ENCODE measurements at regions not wholly inside any gene's neighbourhood (a gene's known extent, or its start where the extent isn't known, plus 50 kb on each side); places are given as distances from the start of the nearest gene placed in this dataset.
A peak's percentile ranks its signal among the peaks of the same experiment; 100 is the strongest.
"Not testable (repeated sequence)": the region's sequence is repeated elsewhere in the genome, so short reads cannot be mapped to it uniquely, and the experiment has no call there.

GRCh38 chr5:164324239-164324638 is 818.8 kb downstream of the MAT2B start:
- DNase-seq = no peak
- peaks cover 5% of the 10 kb centered on the region for H3K36me3 Mint-ChIP-seq (ENCODE audit: low read depth)
- Histone ChIP-seq H3K4me1 (ENCODE audit: control insufficient read depth, insufficient read depth, low read length) (no peaks in the 10 kb centered on the region), H3K27ac (ENCODE audit: low read depth, low read length) (no peak overlapping the region), H3K27me3 (ENCODE audit: control insufficient read depth, insufficient read depth, low read length, poor library complexity, severe bottlenecking) (no peaks in the 10 kb centered on the region), H3K4me3 (ENCODE audit: low read length) (no peak overlapping the region), H3K9me3 (ENCODE audit: control insufficient read depth, low read length) (peaks cover 27% of the 10 kb centered on the region), H3K36me3 (ENCODE audit: control insufficient read depth, insufficient read depth, low read length) (no peaks in the 10 kb centered on the region), H3K9ac (ENCODE audit: extremely low read depth, low read length, poor library complexity, severe bottlenecking) (no peak overlapping the region)
- no peak overlapping the region for H3K4me3 Mint-ChIP-seq
- peaks cover 26% of the 10 kb centered on the region for H3K9me3 Mint-ChIP-seq
- no peak for TF ChIP-seq CTCF (conservative IDR thresholded peaks at IDR 0.05)
- H3K4me1 Mint-ChIP-seq = no peaks in the 10 kb centered on the region
- 100% methylated on average over 2 of the region's 2 CpGs; no CpG with 5 or more reads in 1 of the 2 experiments for WGBS, 2 experiments (ENCODE audit: insufficient coverage in 1 of 2, insufficient read length in 1 of 2)
- H3K27me3 Mint-ChIP-seq (ENCODE audit: insufficient read depth) = no peaks in the 10 kb centered on the region
- no peak overlapping the region for H3K27ac Mint-ChIP-seq

GRCh38 chr5:164326219-164326618 is 820.8 kb downstream of the MAT2B start:
- peak; percentile 50 for TF ChIP-seq CTCF (conservative IDR thresholded peaks at IDR 0.05)
- Mint-ChIP-seq H3K9me3 (peaks cover 26% of the 10 kb centered on the region), H3K27ac (no peak overlapping the region), H3K4me3 (no peak overlapping the region), H3K27me3 (ENCODE audit: insufficient read depth) (no peaks in the 10 kb centered on the region), H3K4me1 (no peaks in the 10 kb centered on the region), H3K36me3 (ENCODE audit: low read depth) (peaks cover 5% of the 10 kb centered on the region)
- Histone ChIP-seq H3K27me3 (ENCODE audit: control insufficient read depth, insufficient read depth, low read length, poor library complexity, severe bottlenecking) (no peaks in the 10 kb centered on the region), H3K9ac (ENCODE audit: extremely low read depth, low read length, poor library complexity, severe bottlenecking) (no peak overlapping the region), H3K9me3 (ENCODE audit: control insufficient read depth, low read length) (peaks cover 27% of the 10 kb centered on the region), H3K4me3 (ENCODE audit: low read length) (peak overlapping the region; percentile 39), H3K4me1 (ENCODE audit: control insufficient read depth, insufficient read depth, low read length) (no peaks in the 10 kb centered on the region), H3K27ac (ENCODE audit: low read depth, low read length) (no peak overlapping the region), H3K36me3 (ENCODE audit: control insufficient read depth, insufficient read depth, low read length) (no peaks in the 10 kb centered on the region)
- no peak for DNase-seq

GRCh38 chr5:164327166-164327565 is 821.7 kb downstream of the MAT2B start:
- peaks cover 27% of the 10 kb centered on the region for H3K9me3 ChIP-seq (ENCODE audit: control insufficient read depth, low read length)
- H3K9me3 Mint-ChIP-seq = peaks cover 26% of the 10 kb centered on the region
- not testable (repeated sequence) for H3K4me3 ChIP-seq (ENCODE audit: low read length); H3K4me1 Mint-ChIP-seq; H3K4me1 ChIP-seq (ENCODE audit: control insufficient read depth, insufficient read depth, low read length); H3K27me3 ChIP-seq (ENCODE audit: control insufficient read depth, insufficient read depth, low read length, poor library complexity, severe bottlenecking); H3K36me3 Mint-ChIP-seq (ENCODE audit: low read depth); H3K4me3 Mint-ChIP-seq; H3K27ac Mint-ChIP-seq; H3K36me3 ChIP-seq (ENCODE audit: control insufficient read depth, insufficient read depth, low read length); H3K27ac ChIP-seq (ENCODE audit: low read depth, low read length); H3K9ac ChIP-seq (ENCODE audit: extremely low read depth, low read length, poor library complexity, severe bottlenecking); H3K27me3 Mint-ChIP-seq (ENCODE audit: insufficient read depth)
- DNase-seq = peak; percentile 54
- 90 to 97% methylated on average over 3 to 5 of the region's 5 CpGs for WGBS, 2 experiments (ENCODE audit: insufficient coverage in 1 of 2, insufficient read length in 1 of 2)

All from endodermal cell (in vitro differentiated cells).